KOPT-K1 (cell line): ENCODE measurements at regions not wholly inside any gene's neighbourhood (a gene's known extent, or its start where the extent isn't known, plus 50 kb on each side); places are given as distances from the start of the nearest gene placed in this dataset.

Experiments used
- H3K27ac ChIP-seq: fragments of 200-600 bp; sonication (generic); 2 replicates; pipeline ENCODE4 v1.5.1; 2016; ENCODE audit warnings: antibody characterized with exemption, mild to moderate bottlenecking, low read depth, low read length; ENCODE audit not compliant: poor library complexity, severe bottlenecking
- H3K36me3 ChIP-seq: fragments of 200-600 bp; sonication (generic); 2 replicates; pipeline ENCODE4 v1.5.1; 2017; ENCODE audit warnings: antibody characterized with exemption, mild to moderate bottlenecking, low read length, moderate library complexity; ENCODE audit not compliant: insufficient read depth
- H3K9me3 ChIP-seq: fragments of 200-600 bp; sonication (generic); 2 replicates; pipeline ENCODE4 v1.5.1; 2017; ENCODE audit warnings: antibody characterized with exemption, low read length, mild to moderate bottlenecking; ENCODE audit not compliant: insufficient read depth, poor library complexity, severe bottlenecking

- Histone ChIP-seq H3K36me3 (no peaks in the 10 kb centered on the region), H3K27ac (no peak overlapping the region), H3K9me3 (no peaks in the 10 kb centered on the region)
Observed at GRCh38 chr1:181413836-181414235, 69.5 kb upstream of the CACNA1E start.

GRCh38 chr1:181416268-181416860 lies 67.0 kb upstream of the CACNA1E start:
- Histone ChIP-seq H3K27ac (no peak overlapping the region), H3K9me3 (no peaks in the 10 kb centered on the region), H3K36me3 (no peaks in the 10 kb centered on the region)

GRCh38 chr1:181417915-181418314 lies 65.4 kb upstream of the CACNA1E start:
- Histone ChIP-seq H3K36me3 (no peaks in the 10 kb centered on the region), H3K9me3 (no peaks in the 10 kb centered on the region), H3K27ac (no peak overlapping the region)

- H3K27ac ChIP-seq, result no peak overlapping the region
- no peaks in the 10 kb centered on the region for H3K9me3 ChIP-seq
- no peaks in the 10 kb centered on the region for H3K36me3 ChIP-seq
Observed at GRCh38 chr1:181423301-181423918, 59.9 kb upstream of the CACNA1E start.

GRCh38 chr1:181424786-181425403 lies 58.4 kb upstream of the CACNA1E start:
- no peaks in the 10 kb centered on the region for H3K9me3 ChIP-seq
- no peaks in the 10 kb centered on the region for H3K36me3 ChIP-seq
- H3K27ac ChIP-seq, result no peak overlapping the region

- no peak overlapping the region for H3K27ac ChIP-seq
- H3K36me3 ChIP-seq, result no peaks in the 10 kb centered on the region
- no peaks in the 10 kb centered on the region for H3K9me3 ChIP-seq
Observed at GRCh38 chr1:181425566-181425965, 57.8 kb upstream of the CACNA1E start.

GRCh38 chr1:181429462-181429861 lies 53.9 kb upstream of the CACNA1E start:
- no peaks in the 10 kb centered on the region for H3K9me3 ChIP-seq
- H3K27ac ChIP-seq, result no peak overlapping the region
- H3K36me3 ChIP-seq, result no peaks in the 10 kb centered on the region

GRCh38 chr1:181430015-181430885 lies 53.1 kb upstream of the CACNA1E start:
- no peaks in the 10 kb centered on the region for H3K36me3 ChIP-seq
- no peak overlapping the region for H3K27ac ChIP-seq
- no peaks in the 10 kb centered on the region for H3K9me3 ChIP-seq
